Upper lobe of right lung (tissue), 1 donor: ENCODE measurements at regions not wholly inside any gene's neighbourhood (a gene's known extent, or its start where the extent isn't known, plus 50 kb on each side); places are given as distances from the start of the nearest gene placed in this dataset.

Experiments used
- ATAC-seq: fragments of 200-7000 bp; cut with Tn5 transposase; one replicate; pipeline ENCODE4 v1.9.1; 2020; ENCODE audit warnings: mild to moderate bottlenecking, moderate library complexity
- DNase-seq: peaks from one replicate; pipeline ENCODE4 v3.0.0-alpha.2; 2020
- H3K27ac ChIP-seq: fragments of 200-600 bp; one replicate; pipeline ENCODE4 v1.8.0; 2022
- H3K27me3 ChIP-seq: fragments of 200-600 bp; one replicate; pipeline ENCODE4 v1.8.0; 2022; ENCODE audit warnings: mild to moderate bottlenecking
- H3K36me3 ChIP-seq: fragments of 200-600 bp; one replicate; pipeline ENCODE4 v1.8.0; 2022
- H3K4me1 ChIP-seq: fragments of 200-600 bp; one replicate; pipeline ENCODE4 v1.8.0; 2022
- H3K4me3 ChIP-seq: fragments of 200-600 bp; one replicate; pipeline ENCODE4 v1.8.0; 2022; ENCODE audit warnings: mild to moderate bottlenecking
- H3K9me3 ChIP-seq: fragments of 200-600 bp; one replicate; pipeline ENCODE4 v1.8.0; 2022
- CTCF ChIP-seq: fragments of 200-600 bp; IDR thresholded peaks from one replicate; pipeline ENCODE4 v1.8.0; 2022; ENCODE audit warnings: antibody characterized with exemption
- intact Hi-C: fragments of 100-400 bp; cut with DNase I; formaldehyde crosslinking; loops from one replicate; pipeline ENCODE4 v1.11.0; 2022
- donor health status: DM: no; HTN: yes; CAD: no; lungs with severe emphysema.

DNA sequence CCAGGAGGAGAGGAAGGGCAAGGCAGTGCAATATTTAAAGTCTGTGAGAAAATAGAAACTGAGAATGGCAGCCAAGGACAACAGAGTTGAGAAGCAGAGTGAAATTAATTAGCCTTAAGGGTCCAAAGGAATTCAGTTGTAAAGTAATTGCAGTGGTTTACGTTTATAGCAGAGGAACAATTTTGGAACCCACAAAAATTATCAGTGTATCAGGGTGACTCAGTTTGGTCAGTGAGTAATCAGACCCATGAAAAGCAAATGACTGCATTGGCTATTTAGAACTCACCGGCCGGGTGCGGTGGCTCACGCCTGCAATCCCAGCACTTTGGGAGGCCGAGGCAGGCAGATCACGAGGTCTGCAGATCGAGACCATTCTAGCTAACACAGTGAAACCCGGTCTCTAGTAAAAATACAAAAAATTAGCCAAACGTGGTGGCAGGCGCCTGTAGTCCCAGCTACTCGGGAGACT, 245.8 kb upstream of the SLC39A10 start:
- Histone ChIP-seq H3K27me3 (no peaks in the 10 kb centered on the region), H3K9me3 (no peaks in the 10 kb centered on the region), H3K4me1 (no peaks in the 10 kb centered on the region), H3K27ac (no peak overlapping the region), H3K36me3 (no peaks in the 10 kb centered on the region), H3K4me3 (no peak overlapping the region)
- DNase-seq (no peak), ATAC-seq (no peak)
- intact Hi-C loops, result no loop called here
- TF ChIP-seq CTCF, result no peak

- H3K27me3 ChIP-seq, result no peaks in the 10 kb centered on the region
- DNase-seq (no peak), ATAC-seq (no peak)
- no peaks in the 10 kb centered on the region for H3K36me3 ChIP-seq
- intact Hi-C loops, result no loop called here
- no peak for TF ChIP-seq CTCF
- H3K27ac ChIP-seq, result no peak overlapping the region
- no peak overlapping the region for H3K4me3 ChIP-seq
- H3K9me3 ChIP-seq, result no peaks in the 10 kb centered on the region
- H3K4me1 ChIP-seq, result no peaks in the 10 kb centered on the region
Measured at GRCh38 chr2:195410074-195410671, 246.9 kb upstream of the SLC39A10 start.

GRCh38 chr2:195408811-195409210, 248.2 kb upstream of the SLC39A10 start:
- H3K4me1 ChIP-seq, result no peaks in the 10 kb centered on the region
- H3K9me3 ChIP-seq, result no peaks in the 10 kb centered on the region
- TF ChIP-seq CTCF, result no peak
- H3K4me3 ChIP-seq, result no peak overlapping the region
- H3K27me3 ChIP-seq, result no peaks in the 10 kb centered on the region
- no peak overlapping the region for H3K27ac ChIP-seq
- ATAC-seq, result no peak
- H3K36me3 ChIP-seq, result no peaks in the 10 kb centered on the region
- intact Hi-C loops, result no loop called here
- DNase-seq, result no peak

DNA sequence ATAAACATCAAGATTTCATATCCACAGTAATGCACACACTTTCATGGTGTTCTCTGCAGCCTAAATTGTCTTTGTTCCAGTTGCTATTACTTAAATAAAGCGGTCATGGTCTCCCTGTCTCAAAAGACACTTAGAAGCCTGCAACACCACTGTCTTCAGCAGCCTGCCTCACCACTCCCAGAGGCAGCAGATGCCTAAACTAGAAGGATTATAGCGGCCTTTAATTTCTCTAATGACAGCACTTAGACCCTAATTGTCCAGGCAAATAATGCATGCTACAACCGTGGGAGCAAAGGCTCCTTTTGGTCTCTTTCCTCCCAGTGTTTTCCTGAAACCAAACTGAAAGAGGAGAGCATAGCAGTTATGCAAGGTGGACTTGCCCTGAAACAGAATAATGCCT, 248.8 kb upstream of the SLC39A10 start:
- Histone ChIP-seq H3K27me3 (no peaks in the 10 kb centered on the region), H3K4me3 (no peak overlapping the region), H3K4me1 (no peaks in the 10 kb centered on the region), H3K9me3 (no peaks in the 10 kb centered on the region), H3K36me3 (no peaks in the 10 kb centered on the region), H3K27ac (no peak overlapping the region)
- intact Hi-C loops, result no loop called here
- DNase-seq (no peak), ATAC-seq (no peak)
- no peak for TF ChIP-seq CTCF

DNA sequence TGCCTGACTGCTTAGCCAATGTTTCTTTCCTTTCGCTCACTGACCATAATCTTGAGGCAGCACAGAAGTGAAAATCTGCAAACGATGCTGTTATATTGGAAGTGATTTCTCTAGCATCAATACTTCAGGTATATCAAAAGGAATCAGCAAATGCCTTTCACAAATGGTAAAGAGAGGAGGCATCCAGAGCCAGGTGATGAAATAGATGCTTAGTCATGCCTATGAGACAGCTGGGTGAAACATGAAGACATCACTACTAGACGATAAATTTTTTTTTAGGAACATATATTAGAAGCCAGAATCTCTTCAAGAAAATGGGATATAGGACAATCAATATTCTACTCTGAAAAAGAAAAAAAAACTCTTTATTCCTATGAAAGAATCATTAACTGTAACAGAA, 249.2 kb upstream of the SLC39A10 start:
- intact Hi-C loops, result no loop called here

More for the DNA sequence above, 249.2 kb upstream of the SLC39A10 start:
- Histone ChIP-seq H3K27ac (no peak overlapping the region), H3K27me3 (no peaks in the 10 kb centered on the region), H3K36me3 (no peaks in the 10 kb centered on the region), H3K9me3 (no peaks in the 10 kb centered on the region), H3K4me1 (no peaks in the 10 kb centered on the region), H3K4me3 (no peak overlapping the region)
- DNase-seq, result no peak
- ATAC-seq, result no peak
- TF ChIP-seq CTCF, result no peak
